Ramos (cell line): ENCODE measurements at regions not wholly inside any gene's neighbourhood (a gene's known extent, or its start where the extent isn't known, plus 50 kb on each side); places are given as distances from the start of the nearest gene placed in this dataset.

Experiments used
- in situ Hi-C: fragments of 300-500 bp; cut with MboI; formaldehyde crosslinking; loops from one replicate; pipeline ENCODE4 v1.14.3; 2022; ENCODE audit warnings: low sequenced_read_pairs; ENCODE audit not compliant: unreplicated experiment

DNA sequence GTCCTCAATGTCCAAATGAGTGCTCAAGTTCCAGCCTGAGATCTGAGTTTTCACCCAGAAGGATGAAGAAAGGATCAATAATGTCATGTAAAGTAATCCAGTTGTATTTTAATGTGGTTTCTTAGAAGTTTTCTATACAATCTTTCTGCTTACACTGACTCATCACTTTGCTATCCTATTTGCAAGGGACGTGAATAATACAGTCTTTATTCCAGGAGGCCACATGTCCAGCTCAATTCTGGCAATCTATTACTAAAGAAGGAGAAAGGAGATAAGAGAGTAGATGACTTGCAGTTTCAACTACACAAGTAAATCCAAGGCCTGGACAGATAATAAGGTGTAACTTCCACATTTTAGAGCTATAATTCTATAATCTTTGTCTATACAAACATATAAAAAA is 601.1 kb upstream of the SETBP1 start:
- in situ Hi-C loops = no loop called here

DNA sequence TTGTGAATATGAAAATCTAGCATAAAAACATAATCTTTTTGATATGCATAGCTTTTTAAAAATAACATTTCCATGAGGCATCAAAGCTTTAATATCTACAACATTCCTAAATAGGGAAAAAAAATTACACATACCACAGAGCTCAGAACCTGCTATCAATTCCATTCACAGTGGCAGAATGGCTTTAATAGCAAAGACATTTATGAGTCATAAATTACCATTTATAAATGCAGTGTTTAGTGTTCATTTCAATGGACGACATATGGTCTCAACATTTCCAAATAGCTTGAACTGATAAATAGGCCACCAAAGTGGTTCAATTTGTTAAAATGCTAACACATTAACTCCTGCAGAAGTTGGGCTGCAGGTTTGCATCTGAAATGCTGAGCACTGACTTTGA is 600.6 kb upstream of the SETBP1 start:
- in situ Hi-C loops = no loop called here

DNA sequence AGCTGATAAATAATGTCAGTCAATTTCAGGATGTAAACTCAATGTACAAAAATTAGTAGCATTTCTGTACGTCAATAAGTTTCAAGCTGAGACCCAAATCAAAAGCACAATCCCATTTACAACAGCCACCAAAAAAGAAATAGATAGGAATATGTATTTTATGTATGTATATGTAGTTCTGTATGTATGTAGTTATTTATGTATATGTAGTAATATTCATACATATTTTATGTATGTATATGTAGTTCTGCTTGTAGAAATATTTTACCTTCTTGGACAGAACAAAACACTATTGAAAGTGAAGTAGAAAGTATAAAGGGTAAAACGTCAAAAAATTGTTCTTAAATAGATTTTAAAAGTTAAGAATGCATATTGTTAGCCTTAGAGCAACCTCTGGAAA is 591.0 kb upstream of the SETBP1 start:
- in situ Hi-C loops = no loop called here

DNA sequence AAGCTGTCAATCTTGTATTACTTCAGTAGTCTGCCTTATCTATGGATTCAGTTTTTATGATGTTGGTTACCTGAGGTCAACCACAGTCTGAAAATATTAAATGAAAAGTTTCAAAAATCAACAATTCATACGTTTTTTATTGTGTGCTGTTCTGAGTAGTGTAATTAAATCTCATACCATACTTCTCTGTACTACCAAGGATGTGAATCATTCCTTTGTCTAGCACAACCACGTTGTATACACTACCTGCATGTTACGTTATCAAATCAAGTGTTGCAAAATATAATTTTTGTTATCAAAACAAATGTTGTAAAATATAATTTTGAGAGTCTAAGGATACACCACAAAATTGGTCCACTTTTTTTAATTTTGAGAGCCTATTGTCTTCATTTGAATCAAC is 590.2 kb upstream of the SETBP1 start:
- in situ Hi-C loops = no loop called here

DNA sequence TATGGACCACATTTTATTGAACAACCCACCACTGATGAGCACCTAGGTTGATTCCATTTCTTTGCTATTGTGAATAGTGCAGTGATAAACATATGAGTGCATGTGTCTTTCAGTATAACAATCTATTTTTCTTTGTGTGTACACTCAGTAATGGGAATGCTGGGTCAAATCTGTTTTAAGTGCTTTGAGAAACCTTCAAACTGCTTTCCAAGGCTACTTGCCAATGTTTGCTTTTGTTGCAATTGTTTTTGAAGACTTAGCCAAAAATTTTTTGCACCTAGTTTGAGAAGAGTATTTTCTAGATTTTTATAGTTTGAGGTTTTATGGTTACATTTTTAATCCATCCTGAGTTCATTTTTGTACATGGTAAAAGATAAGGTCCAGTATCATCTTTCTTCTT is 587.4 kb upstream of the SETBP1 start:
- in situ Hi-C loops = no loop called here

DNA sequence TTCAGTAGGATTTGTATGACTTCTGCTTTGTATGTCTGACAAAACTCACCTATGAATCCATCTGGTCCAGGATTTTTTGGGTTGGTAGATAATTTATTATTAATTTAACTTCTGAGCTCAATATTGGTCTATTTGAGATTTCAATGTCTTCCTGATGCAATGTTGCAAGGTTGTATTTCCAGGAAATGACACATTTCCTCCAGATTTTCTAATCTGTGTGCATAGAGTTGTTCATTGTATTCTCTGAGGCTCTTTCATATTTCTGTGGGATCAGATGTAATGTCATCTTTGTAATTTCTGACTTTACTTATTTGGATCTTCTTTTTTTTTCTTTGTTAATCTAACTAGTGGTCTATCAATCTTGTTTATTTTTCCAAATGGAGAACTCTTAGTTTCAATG is 584.7 kb upstream of the SETBP1 start:
- in situ Hi-C loops = no loop called here

DNA sequence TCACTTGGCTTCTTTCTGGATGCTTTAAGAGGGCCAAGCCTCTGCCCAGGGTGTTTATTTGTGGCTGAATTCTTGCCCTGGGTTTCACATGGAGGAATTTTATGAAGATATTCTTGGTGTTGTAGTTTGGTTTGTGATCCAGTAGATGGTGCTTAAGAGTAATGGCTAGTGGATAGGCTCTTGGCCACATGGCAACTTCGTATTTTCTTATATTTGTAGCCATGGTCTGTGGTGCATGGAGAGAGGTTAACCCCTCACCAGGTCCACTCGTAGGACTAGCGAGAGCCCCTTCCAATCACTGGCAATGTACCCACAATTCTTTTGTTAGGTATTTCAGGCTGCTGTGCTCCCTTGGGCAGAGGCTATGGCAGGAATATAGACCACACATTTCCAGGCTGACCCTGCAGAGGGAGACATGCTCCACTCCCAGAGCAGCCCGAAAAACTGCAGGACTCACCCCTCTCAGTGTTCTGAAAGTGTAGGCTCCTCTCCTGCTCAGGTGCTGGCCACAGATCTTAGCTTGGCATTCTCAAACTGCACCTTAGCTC is 582.1 kb upstream of the SETBP1 start:
- in situ Hi-C loops = no loop called here

DNA sequence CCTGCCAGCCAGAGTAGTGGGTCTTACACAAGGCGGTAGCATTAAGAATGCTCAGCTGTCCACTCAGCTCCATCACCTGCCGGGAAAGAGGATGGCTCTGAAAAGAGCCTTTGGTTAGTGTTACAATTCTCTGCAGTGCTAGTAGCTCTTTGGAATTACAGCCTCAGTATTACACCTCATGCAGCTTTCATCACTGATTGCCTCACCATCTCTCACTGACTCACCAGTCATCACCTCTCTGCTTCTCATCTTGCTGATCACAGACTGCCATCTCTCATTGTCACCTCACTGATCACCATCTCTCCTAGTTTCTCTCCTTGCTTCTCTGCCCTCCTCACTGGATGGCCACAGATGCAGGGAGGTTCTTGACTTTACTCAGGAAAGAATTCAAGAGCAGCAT is 573.5 kb upstream of the SETBP1 start:
- in situ Hi-C loops = no loop called here

DNA sequence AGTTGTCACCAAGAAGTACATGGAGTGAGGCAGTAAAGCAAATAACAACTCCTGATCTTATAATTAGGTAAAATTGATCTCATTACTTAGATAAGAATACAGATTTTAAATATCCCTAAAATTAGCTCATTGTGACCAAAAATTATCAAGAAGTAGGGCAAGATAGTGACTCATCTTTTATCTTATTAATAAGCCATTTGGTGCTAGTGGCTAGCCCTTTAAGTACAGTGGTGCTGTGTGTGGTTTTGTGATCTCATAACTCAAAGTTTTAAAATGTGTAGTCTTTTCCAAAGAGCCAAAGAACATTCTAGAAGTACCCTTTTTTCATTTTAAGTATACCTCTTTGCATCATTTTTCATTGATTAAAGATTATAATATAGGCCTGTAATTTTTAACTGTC is 569.4 kb upstream of the SETBP1 start:
- in situ Hi-C loops = no loop called here

DNA sequence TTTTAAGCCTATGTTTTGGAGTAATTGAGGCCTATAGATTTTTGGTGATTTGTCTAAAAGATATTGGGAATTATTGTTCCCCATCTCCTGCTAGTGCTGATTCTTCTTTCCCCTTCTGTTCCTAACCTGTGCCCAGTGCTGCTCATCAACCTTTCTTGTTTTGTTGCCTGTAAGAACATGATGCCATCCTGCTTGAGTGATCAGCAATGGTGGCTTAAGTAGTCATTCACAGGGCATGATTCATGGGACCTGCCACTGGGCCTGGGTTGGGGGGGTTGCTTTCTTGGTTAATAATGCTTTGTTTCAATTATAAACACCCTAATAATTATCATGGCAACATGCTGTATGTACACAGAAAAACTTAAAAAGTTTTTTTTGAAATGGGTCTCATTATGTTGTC is 562.9 kb upstream of the SETBP1 start:
- in situ Hi-C loops = no loop called here

DNA sequence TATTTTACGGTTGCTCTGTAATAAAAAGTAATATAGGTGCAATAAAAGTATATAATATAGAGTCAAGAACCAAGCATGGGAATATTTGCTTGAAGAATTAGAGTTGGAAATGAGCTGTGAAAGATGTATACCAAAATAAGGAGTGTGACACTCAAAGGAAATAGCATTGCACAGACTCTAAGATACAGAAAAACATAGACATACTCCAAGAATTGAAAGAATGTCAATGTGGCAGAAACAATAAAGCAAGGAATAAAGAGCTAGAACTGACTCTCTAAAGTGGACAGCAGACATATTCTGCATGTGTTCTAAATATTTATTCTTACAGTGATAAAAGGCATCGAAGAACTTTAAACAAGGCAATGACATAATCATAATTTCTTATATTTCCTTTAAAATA is 561.1 kb upstream of the SETBP1 start:
- in situ Hi-C loops = no loop called here

DNA sequence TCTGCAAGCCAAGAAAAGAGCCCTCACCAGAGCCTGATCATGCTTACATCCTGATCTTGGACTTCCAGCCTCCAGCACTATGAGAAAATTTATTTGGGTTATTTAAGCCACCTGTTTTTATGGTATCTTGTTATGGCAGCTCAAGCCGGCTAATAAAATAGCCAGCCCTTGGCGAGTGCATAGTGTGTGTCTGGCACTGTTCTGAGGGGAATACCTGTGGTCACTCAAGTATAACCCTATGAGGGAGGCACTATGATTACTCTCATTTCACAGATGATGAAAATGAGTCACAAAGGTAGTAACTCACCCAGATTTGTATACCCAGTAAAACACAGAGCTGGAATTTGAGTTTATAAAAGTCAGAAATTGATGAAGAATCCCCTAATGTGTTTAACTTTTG is 556.9 kb upstream of the SETBP1 start:
- in situ Hi-C loops = no loop called here

DNA sequence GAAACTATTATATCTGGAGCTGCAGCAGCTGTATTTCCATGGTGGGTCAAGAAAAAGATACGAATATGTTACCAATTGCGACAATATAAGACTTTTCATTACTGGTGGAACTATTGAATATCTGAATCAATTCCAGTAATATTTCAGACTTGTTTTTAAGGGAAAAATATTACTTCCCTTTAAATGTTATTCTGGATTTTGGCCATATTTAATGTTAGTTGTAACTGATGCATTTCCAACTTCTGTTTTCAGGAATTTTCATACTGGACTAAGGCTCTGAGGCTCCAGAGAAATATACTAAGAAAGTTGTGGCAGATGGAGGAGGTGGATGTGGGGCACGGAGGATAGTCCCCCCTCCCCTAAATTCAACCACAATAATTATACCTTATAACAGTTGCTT is 555.2 kb upstream of the SETBP1 start:
- in situ Hi-C loops = loop anchor here (25.0 kb wide), 1 partner anchor 1087 kb away; no protein-coding TSS in a partner anchor

DNA sequence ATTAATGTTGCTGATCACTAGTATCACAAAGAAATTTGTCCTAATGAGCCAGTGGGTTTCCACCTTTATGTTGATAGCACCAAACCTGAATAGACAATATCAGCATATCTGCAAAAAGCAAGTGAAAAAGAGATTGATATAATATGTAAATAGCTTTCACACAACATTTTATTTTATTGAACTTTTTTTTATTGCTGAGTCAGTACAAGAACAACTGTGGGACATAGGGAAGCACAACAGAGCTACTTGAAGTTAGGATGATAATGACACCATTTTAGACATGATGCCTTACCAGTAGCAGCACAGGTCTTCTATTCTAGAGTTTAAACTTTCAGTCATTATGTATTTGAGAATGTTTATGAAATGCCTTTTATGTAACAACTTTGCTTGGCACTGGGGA is 554.1 kb upstream of the SETBP1 start:
- in situ Hi-C loops = loop anchor here (25.0 kb wide), 1 partner anchor 1086 kb away; no protein-coding TSS in a partner anchor

DNA sequence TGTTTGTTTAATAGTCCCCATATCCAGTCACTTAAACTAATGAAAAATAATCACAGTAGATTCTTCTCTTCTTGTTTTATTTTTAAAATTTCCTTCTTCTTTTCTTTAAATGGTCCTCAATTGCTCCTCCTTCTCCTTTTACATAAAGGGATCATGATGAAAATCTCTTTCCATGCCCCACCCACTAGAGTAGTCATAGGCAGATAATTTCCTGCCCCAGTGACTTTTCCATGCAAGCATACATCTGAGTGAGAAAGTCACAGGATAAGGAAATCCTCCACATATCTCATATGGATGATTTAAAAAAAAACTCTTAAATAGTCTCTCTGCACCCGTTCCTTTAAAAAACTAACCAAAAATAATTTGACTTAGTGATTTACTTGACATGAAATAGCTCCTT is 552.3 kb upstream of the SETBP1 start:
- in situ Hi-C loops = loop anchor here (25.0 kb wide), 1 partner anchor 1084 kb away; no protein-coding TSS in a partner anchor

DNA sequence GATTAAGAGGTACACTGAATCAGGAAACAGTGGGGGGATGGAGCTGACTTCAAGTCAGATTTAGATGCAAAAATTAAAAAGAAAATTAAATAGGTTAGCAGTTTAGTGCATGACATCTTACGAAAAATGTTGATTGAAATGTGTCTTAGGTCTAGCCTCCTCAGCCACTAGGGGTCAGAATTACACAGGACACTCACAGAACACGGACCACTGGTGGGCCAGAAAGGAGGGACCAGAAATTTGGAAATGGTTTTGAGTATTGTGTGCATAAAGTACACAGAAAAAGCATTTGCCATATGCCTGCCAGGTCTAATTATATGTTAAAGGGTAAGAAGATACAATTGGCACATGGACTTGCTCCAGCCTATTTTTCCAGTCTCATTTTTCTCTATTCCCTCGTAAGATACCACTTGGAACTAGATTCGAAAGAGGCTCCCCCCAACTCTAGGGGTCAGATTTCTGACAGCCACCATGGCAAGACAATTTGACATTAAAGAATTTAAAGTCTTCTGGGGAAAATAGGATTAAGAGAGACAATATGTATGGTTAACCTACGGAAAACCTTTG is 550.2 kb upstream of the SETBP1 start:
- in situ Hi-C loops = loop anchor here (25.0 kb wide), 1 partner anchor 1082 kb away; no protein-coding TSS in a partner anchor

DNA sequence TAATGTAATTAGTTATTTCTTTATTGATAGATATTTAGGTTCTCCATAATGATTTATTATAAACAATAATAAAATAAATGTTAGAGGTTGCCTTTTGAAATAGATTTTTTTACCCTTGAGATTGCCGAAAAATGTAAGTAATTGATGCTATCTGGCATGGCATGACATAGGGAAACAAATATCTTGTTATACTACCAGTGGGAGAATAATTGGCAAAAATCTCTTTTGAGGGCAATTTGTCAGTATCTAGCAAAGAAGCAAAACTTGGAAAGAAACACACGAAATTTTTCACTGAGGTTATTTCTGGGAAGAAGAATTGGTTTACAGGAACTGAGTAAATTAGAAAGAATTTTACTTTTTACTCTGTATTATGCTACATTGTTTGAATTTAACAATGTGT is 547.2 kb upstream of the SETBP1 start:
- in situ Hi-C loops = loop anchor here (25.0 kb wide), 1 partner anchor 1079 kb away; no protein-coding TSS in a partner anchor

DNA sequence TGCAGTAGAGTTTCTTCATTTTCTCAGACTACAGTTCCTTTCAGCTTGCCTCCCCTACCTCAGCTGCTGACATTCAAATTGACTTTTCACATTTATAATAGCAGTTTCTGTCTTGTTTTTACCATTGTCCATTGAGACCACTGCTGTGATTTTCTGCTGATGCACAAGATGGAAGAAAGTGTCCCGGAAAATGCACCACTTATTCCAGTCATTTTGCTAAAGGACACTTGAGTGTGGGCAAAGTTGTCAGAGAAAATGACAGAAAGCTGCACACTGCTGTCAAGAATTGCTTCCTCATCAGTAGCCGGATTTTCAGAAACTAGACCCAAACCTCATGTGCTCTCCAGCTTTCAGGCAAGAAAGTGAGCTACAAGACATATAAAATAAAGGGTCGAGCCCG is 546.2 kb upstream of the SETBP1 start:
- in situ Hi-C loops = loop anchor here (25.0 kb wide), 1 partner anchor 1078 kb away; no protein-coding TSS in a partner anchor

DNA sequence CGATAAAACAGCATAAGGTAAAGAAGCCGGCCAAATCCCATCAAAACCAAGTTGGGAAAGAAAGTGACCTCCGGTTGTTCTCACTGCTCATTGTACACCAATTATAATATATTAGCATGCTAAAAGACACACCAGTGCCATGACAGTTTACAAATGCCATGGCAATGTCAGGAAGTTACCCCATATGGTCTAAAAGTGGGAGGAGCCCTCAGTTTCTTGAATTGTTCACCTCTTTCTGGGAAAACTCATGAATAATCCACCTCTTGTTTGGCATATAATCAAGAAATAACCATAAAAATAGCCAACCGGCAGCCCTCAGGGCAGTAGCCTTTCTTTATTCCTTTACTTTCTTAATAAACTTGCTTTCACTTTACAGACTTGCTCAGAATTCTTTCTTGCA is 544.9 kb upstream of the SETBP1 start:
- in situ Hi-C loops = loop anchor here (25.0 kb wide), 1 partner anchor 1077 kb away; no protein-coding TSS in a partner anchor

DNA sequence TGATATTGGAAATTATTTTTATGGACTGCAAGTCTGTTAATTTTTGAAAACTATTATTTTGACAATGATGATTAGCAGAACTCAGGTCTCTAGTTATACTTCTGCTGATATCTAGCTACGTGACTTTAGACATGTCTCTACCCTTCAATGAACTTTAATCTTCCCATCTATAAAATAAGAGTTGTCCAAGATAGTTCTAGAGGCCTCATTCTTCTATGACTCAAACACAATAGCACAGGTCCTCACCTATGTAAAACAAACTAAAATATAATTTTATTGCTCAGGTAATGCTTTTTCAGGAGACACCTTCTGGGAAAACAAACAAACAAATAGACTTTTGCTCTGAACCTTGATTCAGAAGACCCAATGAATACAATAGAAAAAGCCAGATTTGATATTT is 544.4 kb upstream of the SETBP1 start:
- in situ Hi-C loops = loop anchor here (25.0 kb wide), 1 partner anchor 1076 kb away; no protein-coding TSS in a partner anchor

DNA sequence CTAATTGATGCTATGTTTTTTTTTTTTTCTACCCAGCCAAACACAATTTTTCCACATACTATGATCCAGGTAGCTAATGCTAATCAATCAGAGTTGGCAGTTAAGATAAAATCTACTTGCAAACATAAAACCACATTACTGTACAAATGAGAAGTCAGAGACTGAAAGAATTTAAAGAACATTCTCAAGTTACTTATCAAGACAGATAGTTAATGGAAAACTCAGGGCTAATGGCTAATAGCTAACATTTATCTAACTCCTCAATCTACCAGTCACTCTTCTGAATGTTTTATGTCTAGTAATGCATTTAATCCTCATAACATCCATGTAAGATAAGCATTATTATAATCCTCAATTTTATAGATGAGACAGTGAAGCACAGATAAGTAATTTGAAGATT is 537.6 kb upstream of the SETBP1 start:
- in situ Hi-C loops = loop anchor here (25.0 kb wide), 1 partner anchor 1069 kb away; no protein-coding TSS in a partner anchor

DNA sequence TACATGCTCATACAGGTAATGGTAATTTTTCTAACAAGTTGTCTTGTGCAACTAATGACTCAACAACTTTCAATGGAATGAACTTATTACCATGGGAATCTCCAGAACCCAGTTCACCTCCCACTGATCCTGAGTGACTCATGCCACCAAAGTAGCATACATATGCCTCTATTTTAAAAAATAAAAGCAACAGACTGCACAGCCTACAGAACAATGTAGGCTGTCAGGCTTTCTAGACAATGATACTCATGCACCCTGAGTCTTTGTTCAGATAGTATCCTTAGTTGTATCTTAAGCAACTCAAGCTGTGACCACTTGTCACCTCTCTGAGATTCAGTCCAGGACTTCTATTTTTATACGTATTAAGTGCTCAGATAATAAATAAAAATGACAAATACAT is 531.0 kb upstream of the SETBP1 start:
- in situ Hi-C loops = loop anchor here (25.0 kb wide), 1 partner anchor 1063 kb away; no protein-coding TSS in a partner anchor
